T-helper 2 cell (primary cell): ENCODE measurements at regions not wholly inside any gene's neighbourhood (a gene's known extent, or its start where the extent isn't known, plus 50 kb on each side); places are given as distances from the start of the nearest gene placed in this dataset.
"Not testable (repeated sequence)": the region's sequence is repeated elsewhere in the genome, so short reads cannot be mapped to it uniquely, and the experiment has no call there.

Experiments
- DNase-seq, 5 experiments: peaks; one replicate each; pipeline versions ENCODE4 v3.0.0 to v3.0.0-alpha.2; 2012 to 2022

- DNase-seq: no peak
Measured at GRCh38 chr9:71361357-71361756, 239.9 kb upstream of the TRPM3 start.

- DNase-seq: no peak
Measured at GRCh38 chr9:71357346-71357745, 235.9 kb upstream of the TRPM3 start.

DNA sequence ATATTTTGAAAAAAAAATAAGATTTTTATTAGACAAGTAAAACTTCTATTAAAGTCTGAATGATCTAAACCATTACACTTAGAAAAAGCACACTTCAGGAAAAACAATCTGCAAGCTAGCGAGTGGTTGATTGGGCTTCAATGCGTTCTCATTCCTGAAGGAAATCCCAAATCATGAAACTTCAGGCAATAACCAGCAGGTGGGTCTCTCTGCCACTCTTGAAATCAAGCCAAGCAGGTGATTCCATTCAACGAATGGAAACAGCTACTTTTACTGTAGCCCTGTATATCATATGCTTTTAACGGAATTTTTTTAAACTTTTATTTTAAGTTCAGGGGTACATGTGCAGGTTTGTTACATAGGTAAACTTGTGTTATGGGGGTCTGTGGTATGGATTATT lies 234.5 kb upstream of the TRPM3 start:
- DNase-seq: no peak

DNA sequence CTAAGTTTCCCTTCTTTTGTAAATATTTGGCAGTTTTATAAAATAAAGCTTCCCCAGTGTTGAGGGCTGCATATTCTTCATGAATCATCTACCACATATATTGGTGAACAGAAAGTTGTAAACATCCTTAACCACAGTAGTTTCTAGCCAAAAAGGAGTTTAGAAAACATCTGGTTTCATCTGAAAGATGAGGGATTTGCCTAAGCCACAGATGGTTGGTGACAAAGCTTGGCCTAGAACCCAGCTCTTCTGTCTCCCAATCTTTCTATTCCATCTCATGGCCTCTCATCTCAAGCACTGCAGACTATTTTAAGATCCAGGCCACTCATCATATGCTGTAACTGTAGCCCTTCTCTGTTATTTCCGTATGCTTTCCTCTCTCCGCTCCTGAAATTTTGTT lies 232.3 kb upstream of the TRPM3 start:
- DNase-seq: no peak

DNA sequence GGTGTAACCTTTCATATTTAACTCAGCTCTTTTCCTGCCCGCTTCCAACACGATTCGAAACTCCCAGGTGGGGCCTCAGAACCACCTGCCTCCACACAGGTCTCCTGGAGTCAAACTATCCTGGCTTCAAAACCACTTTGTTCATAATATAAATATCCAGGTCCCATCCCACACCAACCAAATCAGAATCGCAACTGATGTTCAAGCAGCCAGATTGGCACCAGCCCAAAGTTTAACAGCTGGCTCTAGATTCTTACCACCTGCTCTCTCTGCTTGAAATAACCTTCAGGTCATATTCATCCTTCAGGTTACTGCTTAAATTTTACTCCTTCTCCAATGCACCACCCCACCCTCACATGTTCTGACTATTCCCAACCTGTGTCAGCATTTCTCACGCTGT lies 231.4 kb upstream of the TRPM3 start:
- no peak for DNase-seq

- no peak for DNase-seq
Measured at GRCh38 chr9:71349218-71349617, 227.8 kb upstream of the TRPM3 start.

DNA sequence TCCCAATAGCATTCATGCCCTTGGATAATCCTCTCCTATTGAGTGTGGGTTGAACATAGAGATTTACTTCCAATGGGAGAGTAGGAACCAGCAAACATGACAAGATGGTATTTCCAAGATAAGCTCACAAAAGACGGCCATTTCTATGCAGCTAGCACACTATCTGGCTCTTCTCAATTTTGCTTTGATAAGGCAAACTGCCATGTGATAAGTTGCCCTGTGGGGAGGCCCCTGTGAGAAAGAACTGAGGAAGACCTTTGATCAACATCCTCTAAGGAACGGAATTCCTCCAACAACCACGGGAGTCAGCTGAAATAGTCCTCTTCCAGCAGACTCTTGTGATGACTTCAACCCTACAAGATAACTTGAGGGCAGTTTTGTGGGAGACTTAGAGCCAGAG lies 211.9 kb upstream of the TRPM3 start:
- DNase-seq: no peak

DNA sequence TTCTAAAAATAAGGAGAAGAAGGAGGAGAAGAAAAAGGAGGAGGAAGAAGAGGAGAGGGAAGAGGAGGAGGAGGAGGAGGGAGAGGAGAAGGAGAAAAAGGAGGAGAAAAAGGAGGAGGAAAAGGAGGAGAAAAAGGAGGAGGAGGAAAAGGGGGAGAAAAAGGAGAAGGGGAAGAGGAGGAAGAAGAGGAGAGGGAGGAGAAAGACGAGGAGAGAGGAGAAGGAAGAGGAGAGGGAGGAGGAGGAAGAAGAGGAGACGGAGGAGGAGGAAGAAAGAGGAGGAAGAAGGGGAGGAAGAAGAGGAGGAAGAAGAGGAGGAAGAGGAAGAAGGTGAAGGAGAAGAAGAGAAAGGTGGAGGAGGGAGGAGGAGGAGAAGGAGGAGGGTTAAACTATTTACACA lies 210.2 kb upstream of the TRPM3 start:
- no peak for DNase-seq

DNA sequence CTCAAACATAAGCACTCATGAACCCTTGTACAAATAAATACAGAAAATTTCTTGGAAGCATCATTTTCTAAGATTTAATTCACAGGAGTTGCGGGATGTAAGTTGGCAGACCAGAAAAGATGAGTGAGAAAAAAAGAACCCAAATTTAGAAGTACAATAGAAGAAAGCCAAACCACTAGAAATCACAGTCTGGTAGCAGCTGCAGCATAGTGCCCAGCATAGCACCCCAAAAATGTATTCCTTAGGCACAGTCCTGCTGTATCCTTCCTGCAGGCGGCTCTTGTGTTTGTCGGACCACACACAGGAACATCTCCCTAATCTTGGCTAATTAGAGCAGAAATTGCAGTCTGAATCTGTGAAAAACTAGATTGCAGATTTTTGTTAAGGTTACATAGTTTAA lies 208.5 kb upstream of the TRPM3 start:
- DNase-seq: no peak

DNA sequence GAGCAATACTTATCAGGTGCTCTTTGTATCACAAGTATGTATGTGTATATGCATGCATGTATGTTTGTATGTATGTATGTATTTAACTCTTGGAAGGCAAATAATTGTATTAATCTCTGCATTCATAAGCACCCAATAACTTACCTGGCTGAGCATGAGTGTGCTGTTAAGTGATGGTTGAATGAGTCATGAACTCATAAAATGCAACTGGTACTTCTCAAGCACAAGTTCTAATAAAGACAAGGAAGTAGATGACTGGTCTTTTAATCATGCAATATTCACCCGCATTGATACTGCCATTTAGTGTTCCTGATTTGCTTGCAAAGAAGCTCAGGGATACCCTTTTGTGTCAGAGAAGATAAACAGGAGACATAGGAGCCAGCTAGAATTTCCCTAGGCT lies 204.9 kb upstream of the TRPM3 start:
- no peak for DNase-seq

DNA sequence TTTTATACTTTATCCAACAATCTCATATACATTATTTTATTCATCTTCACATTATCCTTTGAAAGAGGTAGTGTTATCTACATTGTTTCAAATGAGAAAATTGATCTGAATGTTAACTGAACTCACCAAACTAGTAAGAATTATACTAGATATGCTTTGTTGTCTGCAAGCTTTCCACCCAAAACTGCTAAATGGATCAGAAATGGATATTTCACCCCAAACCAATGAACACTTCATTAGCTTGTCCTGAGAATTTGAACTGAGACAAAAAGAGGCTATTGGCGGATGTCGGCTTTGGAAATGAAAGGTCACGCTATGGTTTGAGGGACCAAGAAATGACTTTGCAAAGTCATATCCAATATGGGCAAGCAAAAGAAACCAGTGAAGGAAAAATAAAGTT lies 201.9 kb upstream of the TRPM3 start:
- no peak for DNase-seq

- no peak for DNase-seq
Measured at GRCh38 chr9:71322311-71322710, 200.9 kb upstream of the TRPM3 start.

GRCh38 chr9:71308454-71308853 lies 187.0 kb upstream of the TRPM3 start:
- no peak for DNase-seq

GRCh38 chr9:71306134-71306533 lies 184.7 kb upstream of the TRPM3 start:
- DNase-seq: no peak

DNA sequence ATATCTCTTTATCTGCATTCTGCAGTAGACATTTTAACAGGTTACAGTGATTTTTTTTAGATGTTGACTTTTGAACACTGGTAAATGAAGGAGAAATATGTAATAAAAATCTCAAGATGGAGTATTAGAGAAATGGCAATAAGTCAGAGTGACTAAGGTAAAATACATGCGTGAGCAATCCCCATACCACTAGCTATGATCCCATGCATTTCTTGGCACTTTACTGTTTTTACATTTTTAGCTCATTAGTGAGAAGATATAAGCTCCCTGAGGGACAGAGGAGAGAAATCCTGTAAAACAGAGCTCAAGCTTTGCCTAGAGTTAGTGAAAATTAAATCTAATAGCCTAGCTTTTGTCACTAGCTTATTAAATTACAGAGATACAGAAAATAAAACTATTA lies 181.9 kb upstream of the TRPM3 start:
- DNase-seq: no peak

DNA sequence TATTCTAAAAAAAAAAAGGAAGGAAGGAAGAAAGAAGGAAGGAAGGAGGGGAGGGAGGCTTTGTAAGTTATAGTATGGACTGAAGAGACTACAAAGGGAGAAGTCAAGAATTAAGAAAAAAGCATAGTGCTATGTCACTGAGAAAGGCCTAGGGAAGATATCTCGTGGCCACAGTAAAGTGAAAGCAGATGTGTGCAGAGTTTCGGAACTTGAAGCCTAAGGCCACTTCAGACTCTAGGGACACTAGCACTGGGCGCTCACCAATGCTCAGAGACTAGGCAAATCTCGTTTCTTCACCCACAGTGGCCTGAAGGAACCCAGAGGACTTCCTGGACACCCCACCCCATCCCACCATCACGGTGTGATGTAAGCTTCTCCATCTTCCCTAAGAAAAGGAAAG lies 181.4 kb upstream of the TRPM3 start:
- no peak for DNase-seq

DNA sequence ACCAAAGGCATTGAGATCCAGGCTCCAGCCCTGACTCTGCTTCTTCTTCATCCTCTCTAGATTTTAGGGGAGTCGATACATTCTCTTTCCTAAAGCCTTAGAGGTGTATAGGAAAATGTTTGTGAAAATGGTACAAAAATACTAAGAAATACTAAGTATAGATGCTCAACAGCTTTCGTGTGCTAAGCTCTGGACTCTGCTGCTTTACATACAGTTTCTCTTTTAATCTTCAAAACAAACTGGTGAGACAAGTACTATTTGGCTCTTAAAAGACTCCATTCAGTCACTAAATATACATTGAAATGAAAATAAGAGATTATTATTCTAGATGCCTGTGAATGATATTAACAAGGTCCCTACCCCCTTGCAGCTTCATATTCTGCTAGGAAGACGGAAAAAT lies 174.5 kb upstream of the TRPM3 start:
- DNase-seq: no peak

DNA sequence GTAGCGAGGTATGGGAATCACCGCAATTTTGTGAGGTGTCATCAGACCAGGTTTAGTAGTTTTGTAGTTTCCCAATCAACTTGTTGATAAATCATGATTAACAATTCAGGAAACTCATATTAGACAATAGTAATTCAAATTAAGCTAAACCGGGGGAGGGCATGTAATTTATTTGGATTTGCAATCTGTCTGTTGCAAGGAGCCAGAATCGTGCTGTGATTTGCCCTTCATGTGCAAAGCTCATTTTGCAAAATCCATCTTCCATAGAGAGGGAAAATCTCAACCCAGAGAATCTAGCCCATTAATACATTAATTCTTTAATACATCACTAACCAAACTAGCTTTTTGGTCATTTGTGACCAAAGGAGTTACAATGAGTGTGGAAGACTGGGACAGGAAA lies 164.7 kb upstream of the TRPM3 start:
- DNase-seq: no peak

GRCh38 chr9:71285191-71285656 lies 163.8 kb upstream of the TRPM3 start:
- DNase-seq: peak in 1 of 5 experiments; percentile 47

GRCh38 chr9:71282116-71282515 lies 160.7 kb upstream of the TRPM3 start:
- not testable (repeated sequence) for DNase-seq

DNA sequence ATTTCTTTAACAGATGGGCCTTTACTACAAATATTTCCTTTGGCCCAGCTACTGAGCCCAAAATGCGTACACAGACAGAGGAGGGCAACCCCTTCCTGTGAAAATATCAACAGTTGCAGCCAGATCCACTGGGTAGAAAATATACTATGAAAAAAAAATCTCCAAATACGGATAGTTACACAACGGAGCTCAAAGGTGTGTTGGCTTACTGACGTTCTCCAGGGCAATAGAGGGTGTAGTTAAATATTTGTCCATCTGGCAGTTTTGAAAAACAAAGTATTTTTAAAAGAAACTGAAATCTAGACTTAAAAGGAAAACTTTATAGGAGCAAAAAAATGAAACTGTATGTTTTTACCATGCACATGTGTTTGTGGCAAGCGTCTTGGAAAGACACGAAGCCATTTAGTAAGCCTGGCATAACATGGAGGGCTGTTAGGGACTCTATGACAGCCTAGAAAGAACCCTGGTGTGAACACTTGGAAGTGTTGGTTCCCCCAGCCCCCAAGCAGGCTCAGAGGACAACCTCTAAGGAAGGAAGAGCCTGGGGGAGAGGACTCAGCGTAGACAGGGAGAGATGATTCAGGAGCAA lies 157.8 kb upstream of the TRPM3 start:
- DNase-seq: no peak

DNA sequence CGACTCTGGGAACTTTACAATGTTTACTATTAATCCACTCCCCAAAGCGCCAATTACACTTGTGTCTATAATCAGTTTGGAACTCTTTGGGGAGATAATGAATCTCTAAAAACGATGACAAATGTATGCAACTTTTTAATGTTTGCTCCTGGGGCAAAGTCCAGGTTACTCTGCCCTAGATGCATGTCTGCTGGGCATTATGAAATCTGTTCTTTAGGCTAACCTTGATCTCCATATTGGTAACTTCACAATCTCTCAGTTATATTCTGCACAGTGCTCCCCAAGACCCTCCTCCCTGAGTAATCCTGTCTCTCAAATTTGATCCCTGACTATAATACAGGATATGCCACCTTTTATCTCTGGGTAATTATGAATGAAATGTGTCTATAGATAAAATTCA lies 152.2 kb upstream of the TRPM3 start:
- no peak for DNase-seq

GRCh38 chr9:71271602-71272001 lies 150.2 kb upstream of the TRPM3 start:
- no peak for DNase-seq

DNA sequence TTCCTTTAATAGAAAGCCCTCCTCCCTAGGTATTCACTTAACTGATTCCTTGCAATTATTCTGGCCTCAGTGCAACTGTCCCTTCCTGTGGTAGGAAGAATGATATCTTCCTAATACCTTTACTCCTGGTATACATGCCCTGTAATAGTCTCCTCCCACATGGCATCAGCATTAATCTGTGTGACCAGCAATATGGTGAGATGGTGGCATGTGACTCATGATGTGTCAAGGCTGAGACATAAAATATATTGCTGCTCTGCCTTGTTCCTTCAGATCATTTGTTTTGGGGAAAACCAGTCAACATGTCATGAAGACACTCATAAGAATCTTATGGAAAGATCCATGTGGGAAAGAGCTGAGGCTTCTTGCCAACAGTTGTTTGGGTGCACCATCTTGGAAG lies 149.1 kb upstream of the TRPM3 start:
- no peak for DNase-seq

- no peak for DNase-seq
Measured at GRCh38 chr9:71269859-71270258, 148.4 kb upstream of the TRPM3 start.
